GM20000 (cell line): ENCODE measurements at regions not wholly inside any gene's neighbourhood (a gene's known extent, or its start where the extent isn't known, plus 50 kb on each side); places are given as distances from the start of the nearest gene placed in this dataset.

Experiments
- DNase-seq: peaks from one replicate; pipeline ENCODE4 v3.0.0; 2012; ENCODE audit warnings: low spot score
- CTCF ChIP-seq: IDR thresholded peaks from 2 replicates; pipeline ENCODE4 v1.5.1; 2012; ENCODE audit warnings: mild to moderate bottlenecking, control low read depth; ENCODE audit errors: extremely low read depth, missing control alignments

- no peak for DNase-seq
- TF ChIP-seq CTCF: no peak
Measured at GRCh38 chr7:81370822-81371221, 399.0 kb downstream of the HGF start.

GRCh38 chr7:81367326-81367931 is 402.4 kb downstream of the HGF start:
- TF ChIP-seq CTCF: no peak
- DNase-seq: no peak

- DNase-seq: no peak
- TF ChIP-seq CTCF: no peak
Measured at GRCh38 chr7:81366546-81366945, 403.3 kb downstream of the HGF start.

GRCh38 chr7:81361769-81362312 is 408.0 kb downstream of the HGF start:
- no peak for TF ChIP-seq CTCF
- DNase-seq: no peak

- no peak for TF ChIP-seq CTCF
- no peak for DNase-seq
Measured at GRCh38 chr7:81355911-81356310, 413.9 kb downstream of the HGF start.

GRCh38 chr7:81349044-81349443 is 420.8 kb downstream of the HGF start:
- no peak for TF ChIP-seq CTCF

GRCh38 chr7:81339946-81340345 is 421.1 kb upstream of the SEMA3C start:
- DNase-seq: no peak
- TF ChIP-seq CTCF: no peak

More at GRCh38 chr7:81349044-81349443, 420.8 kb downstream of the HGF start:
- DNase-seq: no peak
